ENCODE measurements at regions not wholly inside any gene's neighbourhood (a gene's known extent, or its start where the extent isn't known, plus 50 kb on each side); places are given as distances from the start of the nearest gene placed in this dataset.

DNA sequence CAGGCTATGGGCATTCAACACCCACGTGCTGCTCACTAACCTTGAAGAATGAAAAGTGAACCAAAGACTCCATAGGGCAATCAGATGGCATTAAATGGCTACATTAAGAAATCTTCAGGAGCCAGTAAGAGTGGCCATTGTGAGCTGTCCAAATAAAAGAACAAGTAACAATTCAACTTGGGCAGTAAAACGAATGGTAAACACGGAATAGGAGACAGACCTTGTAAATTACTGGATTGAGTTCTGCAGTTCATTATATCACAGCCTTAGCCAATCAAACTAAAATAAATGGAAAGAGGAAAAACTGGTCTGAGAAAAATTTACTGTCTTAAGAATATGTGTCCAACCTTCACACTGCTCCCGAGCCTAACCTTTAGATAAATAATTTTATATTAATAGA, 306.5 kb upstream of the ZNF521 start:
- TF ChIP-seq, protein P1, sequence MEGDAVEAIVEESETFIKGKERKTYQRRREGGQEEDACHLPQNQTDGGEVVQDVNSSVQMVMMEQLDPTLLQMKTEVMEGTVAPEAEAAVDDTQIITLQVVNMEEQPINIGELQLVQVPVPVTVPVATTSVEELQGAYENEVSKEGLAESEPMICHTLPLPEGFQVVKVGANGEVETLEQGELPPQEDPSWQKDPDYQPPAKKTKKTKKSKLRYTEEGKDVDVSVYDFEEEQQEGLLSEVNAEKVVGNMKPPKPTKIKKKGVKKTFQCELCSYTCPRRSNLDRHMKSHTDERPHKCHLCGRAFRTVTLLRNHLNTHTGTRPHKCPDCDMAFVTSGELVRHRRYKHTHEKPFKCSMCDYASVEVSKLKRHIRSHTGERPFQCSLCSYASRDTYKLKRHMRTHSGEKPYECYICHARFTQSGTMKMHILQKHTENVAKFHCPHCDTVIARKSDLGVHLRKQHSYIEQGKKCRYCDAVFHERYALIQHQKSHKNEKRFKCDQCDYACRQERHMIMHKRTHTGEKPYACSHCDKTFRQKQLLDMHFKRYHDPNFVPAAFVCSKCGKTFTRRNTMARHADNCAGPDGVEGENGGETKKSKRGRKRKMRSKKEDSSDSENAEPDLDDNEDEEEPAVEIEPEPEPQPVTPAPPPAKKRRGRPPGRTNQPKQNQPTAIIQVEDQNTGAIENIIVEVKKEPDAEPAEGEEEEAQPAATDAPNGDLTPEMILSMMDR (IDR thresholded peaks at IDR 0.05), result no peak
- TF ChIP-seq POLR2A (IDR thresholded peaks at IDR 0.05), result no peak

Data from uterus (tissue), 2 donors.